ENCODE measurements at regions not wholly inside any gene's neighbourhood (a gene's known extent, or its start where the extent isn't known, plus 50 kb on each side); places are given as distances from the start of the nearest gene placed in this dataset.

DNA sequence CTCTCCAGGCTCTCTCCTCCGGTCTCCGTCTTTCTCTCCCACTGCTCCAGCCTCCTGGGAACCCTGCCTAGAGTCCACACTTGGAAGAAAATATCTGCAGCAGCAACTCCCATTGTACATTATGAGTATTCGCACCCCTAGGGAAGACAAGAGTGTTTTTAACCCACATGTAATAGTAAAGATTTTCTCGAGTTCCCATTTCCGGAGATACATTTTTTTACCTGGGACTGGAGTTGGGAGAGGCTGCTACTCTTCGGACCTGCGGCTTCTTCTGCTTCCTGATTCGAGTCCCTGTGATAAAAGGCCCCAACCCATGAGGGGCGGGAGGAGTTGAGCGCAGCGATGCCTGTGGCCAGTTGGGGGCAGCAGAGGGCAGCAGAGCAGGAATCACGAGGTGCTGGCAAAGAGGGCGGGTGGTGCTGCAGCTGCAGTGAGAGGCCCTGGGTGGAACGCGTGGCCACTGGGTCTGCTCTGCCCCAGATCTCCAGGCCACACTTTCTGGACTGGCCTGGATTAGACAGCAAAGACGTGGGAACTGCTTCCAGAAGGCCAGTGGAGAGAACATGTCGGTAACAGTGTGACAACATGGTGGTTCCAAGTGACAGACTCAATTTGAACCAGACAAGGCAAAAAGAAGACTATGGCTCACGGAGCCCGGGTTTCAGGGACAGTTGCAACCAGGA, 221.0 kb upstream of the CSF3R start:
- Histone ChIP-seq H2BK120ac (ENCODE audit: low read depth, low read length) (no peak overlapping the region), H3K27ac (ENCODE audit: insufficient read depth, low read length) (no peak overlapping the region), H3K4me2 (ENCODE audit: low read depth, low read length) (no peak overlapping the region), H3K4ac (ENCODE audit: low read depth, low read length) (no peak overlapping the region), H2AK9ac (replicated peaks; ENCODE audit: low read depth, low read length, poor library complexity) (no peak overlapping the region), H2BK20ac (ENCODE audit: low read depth, low read length) (no peak overlapping the region), H3K56ac (ENCODE audit: extremely low read depth, insufficient read depth, low read length) (no peak overlapping the region), H3K9me3 (ENCODE audit: control insufficient read depth, insufficient read depth, low read length) (no peaks in the 10 kb centered on the region), H3K9ac (ENCODE audit: low read depth, low read length) (no peak overlapping the region), H3K27me3 (ENCODE audit: control insufficient read depth, insufficient read depth, low read length) (no peaks in the 10 kb centered on the region), H4K20me1 (ENCODE audit: insufficient read depth, low read length) (no peaks in the 10 kb centered on the region), H3K23ac (ENCODE audit: low read depth, low read length) (no peak overlapping the region), H4K5ac (ENCODE audit: low read depth, low read length) (no peak overlapping the region), H4K91ac (ENCODE audit: insufficient read depth, low read depth, low read length) (no peak overlapping the region), H3K36me3 (ENCODE audit: control insufficient read depth, insufficient read depth, low read length) (no peaks in the 10 kb centered on the region), H3K4me3 (ENCODE audit: insufficient read depth, low read depth, low read length) (no peak overlapping the region), H3K4me1 (ENCODE audit: control insufficient read depth, insufficient read depth, low read length) (no peaks in the 10 kb centered on the region), H2BK15ac (ENCODE audit: low read depth, low read length) (no peak overlapping the region), H3K9me1 (ENCODE audit: insufficient read depth, low read length) (no peaks in the 10 kb centered on the region), H3K79me1 (ENCODE audit: low read depth in 1 of 2, low read length in 2 of 2) (no peaks in the 10 kb centered on the region), H4K8ac (ENCODE audit: low read depth in 2 of 2, low read length in 2 of 2) (no peak overlapping the region), H2AFZ (replicated peaks; ENCODE audit: low read length, poor library complexity) (peak overlapping the region; percentile 77), H2AK5ac (ENCODE audit: low read depth, low read length) (no peak overlapping the region), H3K18ac (ENCODE audit: low read depth, low read length) (no peak overlapping the region), H3K14ac (replicated peaks; ENCODE audit: low read depth, low read length) (no peak overlapping the region), H2BK5ac (ENCODE audit: low read depth, low read length, poor library complexity, severe bottlenecking) (no peak overlapping the region)
- intact Hi-C loops (cut with micrococcal nuclease) (loop anchor here (1.0 to 5.0 kb wide), 2 partner anchors 731 to 979 kb away; no protein-coding TSS in a partner anchor), in situ Hi-C loops (cut with MboI; ENCODE audit: low sequenced_read_pairs) (no loop called here), dilution Hi-C loops (cut with HindIII; ENCODE audit: low sequenced_read_pairs, unreplicated experiment) (no loop called here)
- WGBS, 2 experiments (ENCODE audit: extremely low coverage in 2 of 2, insufficient read length in 1 of 2), result 33% methylated on average over 9 of the region's 19 CpGs; no CpG with 5 or more reads in 1 of the 2 experiments
- ATAC-seq (ENCODE audit: low read depth), result peak; percentile 99
- CTCF ChIA-PET, result no interaction called here
- DNase-seq, result peak; percentile 49
- POLR2A ChIA-PET (ENCODE audit: unreplicated experiment), result no interaction called here
- TF ChIP-seq, protein P1, sequence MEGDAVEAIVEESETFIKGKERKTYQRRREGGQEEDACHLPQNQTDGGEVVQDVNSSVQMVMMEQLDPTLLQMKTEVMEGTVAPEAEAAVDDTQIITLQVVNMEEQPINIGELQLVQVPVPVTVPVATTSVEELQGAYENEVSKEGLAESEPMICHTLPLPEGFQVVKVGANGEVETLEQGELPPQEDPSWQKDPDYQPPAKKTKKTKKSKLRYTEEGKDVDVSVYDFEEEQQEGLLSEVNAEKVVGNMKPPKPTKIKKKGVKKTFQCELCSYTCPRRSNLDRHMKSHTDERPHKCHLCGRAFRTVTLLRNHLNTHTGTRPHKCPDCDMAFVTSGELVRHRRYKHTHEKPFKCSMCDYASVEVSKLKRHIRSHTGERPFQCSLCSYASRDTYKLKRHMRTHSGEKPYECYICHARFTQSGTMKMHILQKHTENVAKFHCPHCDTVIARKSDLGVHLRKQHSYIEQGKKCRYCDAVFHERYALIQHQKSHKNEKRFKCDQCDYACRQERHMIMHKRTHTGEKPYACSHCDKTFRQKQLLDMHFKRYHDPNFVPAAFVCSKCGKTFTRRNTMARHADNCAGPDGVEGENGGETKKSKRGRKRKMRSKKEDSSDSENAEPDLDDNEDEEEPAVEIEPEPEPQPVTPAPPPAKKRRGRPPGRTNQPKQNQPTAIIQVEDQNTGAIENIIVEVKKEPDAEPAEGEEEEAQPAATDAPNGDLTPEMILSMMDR (conservative IDR thresholded peaks at IDR 0.05; ENCODE audit: low read depth, low read length), result peak; percentile 76
- TF ChIP-seq, protein P2, sequence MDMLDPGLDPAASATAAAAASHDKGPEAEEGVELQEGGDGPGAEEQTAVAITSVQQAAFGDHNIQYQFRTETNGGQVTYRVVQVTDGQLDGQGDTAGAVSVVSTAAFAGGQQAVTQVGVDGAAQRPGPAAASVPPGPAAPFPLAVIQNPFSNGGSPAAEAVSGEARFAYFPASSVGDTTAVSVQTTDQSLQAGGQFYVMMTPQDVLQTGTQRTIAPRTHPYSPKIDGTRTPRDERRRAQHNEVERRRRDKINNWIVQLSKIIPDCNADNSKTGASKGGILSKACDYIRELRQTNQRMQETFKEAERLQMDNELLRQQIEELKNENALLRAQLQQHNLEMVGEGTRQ (IDR thresholded peaks at IDR 0.05; ENCODE audit: low read depth, low read length), result peak; percentile 70; the same call in 1 of the 2 replicates
- TF ChIP-seq RAD21 (IDR thresholded peaks at IDR 0.05; ENCODE audit: low read length) (peak; percentile 78), SMC3 (IDR thresholded peaks at IDR 0.05; ENCODE audit: low read depth, low read length) (peak; percentile 46), MAZ (IDR thresholded peaks at IDR 0.05; ENCODE audit: borderline replicate concordance, low read depth, low read length) (peak; percentile 81; the same call in 1 of the 2 replicates), NFE2L2 (IDR thresholded peaks at IDR 0.05; ENCODE audit: low read depth, low read length) (no peak)
- BruUV-seq (replicated peaks), result no TSS peak

Measured in IMR-90 (cell line).